CD14-positive monocyte (primary cell): ENCODE measurements at regions not wholly inside any gene's neighbourhood (a gene's known extent, or its start where the extent isn't known, plus 50 kb on each side); places are given as distances from the start of the nearest gene placed in this dataset.
"Not testable (repeated sequence)": the region's sequence is repeated elsewhere in the genome, so short reads cannot be mapped to it uniquely, and the experiment has no call there.

Experiments used
- DNase-seq, 3 donors: peaks; one replicate each; pipeline ENCODE4 v3.0.0-alpha.2; 2011 to 2022
- H2AFZ ChIP-seq: 2 replicates; pipeline ENCODE4 v1.6.0; 2012; ENCODE audit warnings: mild to moderate bottlenecking, low read depth, low read length, inconsistent platforms; ENCODE audit not compliant: insufficient read depth, poor library complexity, severe bottlenecking
- H3K27ac ChIP-seq, 2 donors: 1 replicate in 1 of 2; 2 replicates in 1 of 2; pipeline ENCODE4 v1.5.1; 2012 to 2013; ENCODE audit warnings: low read length in 2 of 2, control low read depth in 1 of 2, inconsistent platforms in 1 of 2, low read depth in 1 of 2, mild to moderate bottlenecking in 1 of 2
- H3K27me3 ChIP-seq, 2 donors: one replicate each; pipeline versions ENCODE4 v1.6.0 to v1.6.1; 2011 to 2013; ENCODE audit warnings: low read length in 2 of 2; ENCODE audit not compliant: control insufficient read depth in 2 of 2, insufficient read depth in 2 of 2
- H3K36me3 ChIP-seq, 2 donors: replicated peaks in 1 of 2; 1 replicate in 1 of 2; 2 replicates in 1 of 2; pipeline versions ENCODE4 v1.5.1 to v1.6.1; 2012 to 2013; ENCODE audit warnings: low read length in 2 of 2, control low read depth in 1 of 2, inconsistent platforms in 1 of 2, mild to moderate bottlenecking in 1 of 2; ENCODE audit not compliant: insufficient read depth in 2 of 2, control insufficient read depth in 1 of 2
- H3K4me1 ChIP-seq, 2 donors: 1 replicate in 1 of 2; 2 replicates in 1 of 2; pipeline versions ENCODE4 v1.5.1 to v1.6.1; 2012 to 2013; ENCODE audit warnings: low read length in 2 of 2, control low read depth in 1 of 2, inconsistent platforms in 1 of 2, mild to moderate bottlenecking in 1 of 2, moderate library complexity in 1 of 2; ENCODE audit not compliant: insufficient read depth in 2 of 2, control insufficient read depth in 1 of 2
- H3K4me2 ChIP-seq: replicated peaks from 2 replicates; pipeline ENCODE3; 2012; ENCODE audit warnings: low read length, moderate library complexity, mild to moderate bottlenecking; ENCODE audit not compliant: poor library complexity, severe bottlenecking; ENCODE audit errors: extremely low read depth
- H3K4me3 ChIP-seq, 3 experiments: fragments of 200-600 bp in 1 of 3; sonication (generic) in 1 of 3; replicated peaks in 1 of 3; 1 replicate in 2 of 3; 2 replicates in 1 of 3; pipeline ENCODE4 v1.5.1; 2011 to 2013; ENCODE audit warnings: low read length in 3 of 3, mild to moderate bottlenecking in 3 of 3, control low read depth in 2 of 3, low read depth in 2 of 3, inconsistent platforms in 1 of 3, moderate library complexity in 1 of 3
- H3K79me2 ChIP-seq: 2 replicates; pipeline ENCODE4 v1.6.0; 2012; ENCODE audit warnings: mild to moderate bottlenecking, control low read depth, inconsistent platforms, low read length, moderate library complexity; ENCODE audit not compliant: insufficient read depth
- H3K9ac ChIP-seq: 2 replicates; pipeline ENCODE4 v1.6.0; 2017; ENCODE audit warnings: low read length, mild to moderate bottlenecking; ENCODE audit not compliant: insufficient read depth, poor library complexity, severe bottlenecking
- H3K9me3 ChIP-seq, 2 donors: replicated peaks in 1 of 2; 1 replicate in 1 of 2; 2 replicates in 1 of 2; pipeline versions ENCODE4 v1.5.1 to v1.6.1; 2012 to 2013; ENCODE audit warnings: low read length in 2 of 2, control low read depth in 1 of 2; ENCODE audit not compliant: control insufficient read depth in 1 of 2, insufficient read depth in 1 of 2
- H4K20me1 ChIP-seq: 2 replicates; pipeline ENCODE4 v1.6.0; 2012; ENCODE audit warnings: mild to moderate bottlenecking, low read length, control low read depth, moderate library complexity; ENCODE audit not compliant: insufficient read depth
- H3K27ac Mint-ChIP-seq, 7 donors: one replicate each; pipeline ENCODE4 v1.8.0; 2020; ENCODE audit warnings: mild to moderate bottlenecking in 7 of 7, mixed read lengths in 7 of 7, moderate library complexity in 6 of 7, inconsistent platforms in 2 of 7
- H3K27me3 Mint-ChIP-seq, 3 donors: one replicate each; pipeline ENCODE4 v1.8.0; 2021 to 2022; ENCODE audit warnings: low read depth in 3 of 3, mild to moderate bottlenecking in 3 of 3, mixed read lengths in 3 of 3, moderate library complexity in 3 of 3, inconsistent platforms in 1 of 3
- H3K36me3 Mint-ChIP-seq, 2 donors: one replicate each; pipeline ENCODE4 v1.8.0; 2020; ENCODE audit warnings: mixed read lengths in 2 of 2, inconsistent platforms in 1 of 2, mild to moderate bottlenecking in 1 of 2
- H3K4me1 Mint-ChIP-seq: one replicate; pipeline ENCODE4 v1.8.0; 2020; ENCODE audit warnings: mild to moderate bottlenecking, mixed read lengths
- H3K4me3 Mint-ChIP-seq, 2 donors: one replicate each; pipeline ENCODE4 v1.8.0; 2020; ENCODE audit warnings: mild to moderate bottlenecking in 2 of 2, mixed read lengths in 2 of 2, moderate library complexity in 1 of 2
- H3K9me3 Mint-ChIP-seq, 7 donors: one replicate each; pipeline ENCODE4 v1.8.0; 2020 to 2022; ENCODE audit warnings: mixed read lengths in 7 of 7, mild to moderate bottlenecking in 6 of 7, moderate library complexity in 6 of 7, inconsistent platforms in 2 of 7
- WGBS: methylation state at CpG from one replicate; pipeline ENCODE4 v1.1.5; 2013; ENCODE audit warnings: missing lambda C conversion rate; ENCODE audit not compliant: insufficient coverage; 5-methylcytosine and 5-hydroxymethylcytosine counted together
- intact Hi-C, 2 donors: fragments of 100-400 bp; cut with micrococcal nuclease; formaldehyde crosslinking; loops; one replicate each; pipeline versions ENCODE4 v1.15.0 to v1.15.1; 2023

DNA sequence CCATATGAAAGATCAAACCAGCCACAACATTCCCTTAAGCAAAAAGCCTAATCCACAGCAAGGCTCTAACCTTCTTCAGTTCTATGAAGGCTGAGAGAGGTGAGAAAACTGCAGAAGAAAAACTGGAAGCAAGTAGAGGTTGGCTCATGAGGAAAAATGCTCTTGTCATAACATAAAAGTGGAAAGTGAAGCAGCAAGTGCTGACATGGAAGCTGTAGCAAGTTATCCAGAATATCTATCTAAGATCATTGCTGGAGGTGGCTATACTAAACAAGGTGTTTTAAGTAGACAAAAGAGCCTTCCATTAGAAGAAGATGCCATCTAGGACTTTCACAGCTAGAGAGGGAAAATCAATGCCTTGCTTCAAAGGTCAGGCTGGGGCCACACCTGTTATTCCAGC, 4756.2 kb upstream of the OR11H1 start:
- peaks cover 14 to 50% (median 43%) of the 10 kb centered on the region in 7 donors for H3K9me3 Mint-ChIP-seq
- H2AFZ ChIP-seq, H4K20me1 ChIP-seq, DNase-seq, H3K36me3 ChIP-seq, H3K4me3 ChIP-seq, H3K4me2 ChIP-seq, H3K4me1 Mint-ChIP-seq, H3K4me3 Mint-ChIP-seq, H3K9ac ChIP-seq, H3K27ac Mint-ChIP-seq, H3K27ac ChIP-seq, H3K4me1 ChIP-seq, H3K27me3 Mint-ChIP-seq, H3K36me3 Mint-ChIP-seq, H3K79me2 ChIP-seq, H3K27me3 ChIP-seq, intact Hi-C loops: not testable (repeated sequence)
- H3K9me3 ChIP-seq = peaks cover 47 to 59% of the 10 kb centered on the region in 2 donors

- H3K9ac ChIP-seq, H3K36me3 Mint-ChIP-seq, H3K4me2 ChIP-seq, H3K4me3 Mint-ChIP-seq, H4K20me1 ChIP-seq, DNase-seq, H3K79me2 ChIP-seq, intact Hi-C loops, H3K4me1 Mint-ChIP-seq, H3K36me3 ChIP-seq, H3K27me3 Mint-ChIP-seq, H2AFZ ChIP-seq, H3K4me1 ChIP-seq, H3K27ac Mint-ChIP-seq, H3K27ac ChIP-seq, H3K4me3 ChIP-seq, H3K27me3 ChIP-seq: not testable (repeated sequence)
- H3K9me3 ChIP-seq = peaks cover 52 to 60% of the 10 kb centered on the region in 2 donors
- peaks cover 19 to 54% (median 43%) of the 10 kb centered on the region in 7 donors for H3K9me3 Mint-ChIP-seq
- WGBS = no CpG with 5 or more reads among the region's 1 CpG
These were observed 4754.7 kb upstream of the OR11H1 start for GRCh38 chr22:10773341-10773740.

DNA sequence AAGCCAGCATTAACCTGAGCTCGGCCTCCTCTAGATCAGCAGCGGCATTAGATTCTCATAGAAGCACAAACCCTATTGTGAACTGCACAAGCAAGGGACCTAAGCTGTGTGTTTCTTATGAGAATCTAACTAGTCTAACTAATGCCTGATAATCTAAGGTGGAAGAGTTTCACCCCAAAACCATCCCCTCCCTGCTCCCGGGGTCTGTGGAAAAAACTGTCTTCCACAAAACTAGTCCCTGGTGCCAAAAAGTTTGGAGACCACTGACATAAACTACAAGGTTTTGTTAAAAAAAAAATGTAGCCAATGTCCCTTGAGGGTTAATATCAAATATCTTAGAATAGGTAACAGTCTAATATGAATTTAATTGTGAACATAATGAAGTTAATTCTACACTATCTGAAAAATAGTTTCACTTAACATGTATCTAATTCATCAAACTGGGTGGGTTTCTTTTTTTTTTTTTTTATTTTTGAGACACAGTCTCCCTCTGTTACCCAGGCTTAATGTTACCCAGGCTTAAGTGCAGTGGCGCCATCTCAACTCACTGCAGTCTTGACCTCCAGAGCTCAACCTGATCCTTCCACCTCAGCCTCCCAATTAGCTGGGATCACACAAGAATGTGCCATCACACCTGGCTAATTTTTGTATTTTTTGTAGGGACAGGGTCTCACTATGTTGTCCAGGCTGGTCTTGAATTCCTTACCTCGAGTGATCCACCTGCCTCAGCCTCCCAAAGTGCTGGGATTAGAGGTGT, 4752.2 kb upstream of the OR11H1 start:
- H3K4me3 ChIP-seq, H3K27me3 ChIP-seq, H3K4me3 Mint-ChIP-seq, H4K20me1 ChIP-seq, H3K27ac ChIP-seq, H3K9ac ChIP-seq, intact Hi-C loops, H3K36me3 ChIP-seq, H2AFZ ChIP-seq, H3K4me1 ChIP-seq, H3K4me1 Mint-ChIP-seq, H3K27me3 Mint-ChIP-seq, H3K36me3 Mint-ChIP-seq, H3K79me2 ChIP-seq, H3K4me2 ChIP-seq, DNase-seq, H3K27ac Mint-ChIP-seq: not testable (repeated sequence)
- 43% methylated on average over 4 of the region's 5 CpGs for WGBS
- peaks cover 59 to 79% of the 10 kb centered on the region in 2 donors for H3K9me3 ChIP-seq
- peaks cover 21 to 62% (median 50%) of the 10 kb centered on the region in 7 donors for H3K9me3 Mint-ChIP-seq

DNA sequence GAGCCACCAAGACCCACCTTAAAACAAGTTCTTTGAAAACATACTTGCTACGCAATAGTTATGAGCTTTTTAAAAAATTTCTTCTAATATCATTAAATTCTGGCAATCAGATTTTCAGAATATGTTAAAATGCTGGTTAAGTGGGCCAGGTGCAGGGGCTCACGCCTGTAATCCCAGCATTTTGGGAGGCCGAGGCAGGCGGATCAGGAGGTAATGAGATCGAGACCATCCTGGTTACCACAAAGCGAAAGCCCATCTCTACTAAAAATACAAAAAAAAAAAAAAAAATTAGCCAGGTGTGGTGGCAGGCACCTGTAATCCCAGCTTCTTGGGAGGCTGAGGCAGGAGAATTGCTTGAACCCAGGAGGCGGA, 4751.6 kb upstream of the OR11H1 start:
- H3K4me1 ChIP-seq, H3K4me3 Mint-ChIP-seq, H3K4me3 ChIP-seq, H3K27ac ChIP-seq, DNase-seq, H3K36me3 Mint-ChIP-seq, H3K27me3 Mint-ChIP-seq, H3K27ac Mint-ChIP-seq, H3K79me2 ChIP-seq, H2AFZ ChIP-seq, H3K36me3 ChIP-seq, intact Hi-C loops, H3K4me1 Mint-ChIP-seq, H4K20me1 ChIP-seq, H3K27me3 ChIP-seq, H3K9ac ChIP-seq, H3K4me2 ChIP-seq: not testable (repeated sequence)
- peaks cover 65 to 83% of the 10 kb centered on the region in 2 donors for H3K9me3 ChIP-seq
- H3K9me3 Mint-ChIP-seq = peaks cover 25 to 68% (median 55%) of the 10 kb centered on the region in 7 donors
- 76% methylated on average over 3 of the region's 7 CpGs for WGBS
